Neural cell (in vitro differentiated cells): ENCODE measurements at regions not wholly inside any gene's neighbourhood (a gene's known extent, or its start where the extent isn't known, plus 50 kb on each side); places are given as distances from the start of the nearest gene placed in this dataset.

Experiments
- H2AFZ ChIP-seq: fragments of 200-600, 300-800 bp; sonication (generic), shearing (Covaris generic); 2 replicates; pipeline ENCODE4 v1.6.0; 2014; ENCODE audit warnings: low read depth, mild to moderate bottlenecking, antibody characterized with exemption, low read length, moderate library complexity
- H3F3A ChIP-seq: fragments of 200-600 bp; shearing (Covaris generic); 2 replicates; pipeline ENCODE4 v1.6.1; 2016; ENCODE audit warnings: mild to moderate bottlenecking, moderate library complexity, mixed read lengths, antibody characterized with exemption, low read length; ENCODE audit not compliant: insufficient read depth, poor library complexity, severe bottlenecking
- H3K27ac ChIP-seq: fragments of 200-600, 300-800 bp; sonication (generic), shearing (Covaris generic); 2 replicates; pipeline ENCODE4 v1.5.1; 2014; ENCODE audit warnings: mild to moderate bottlenecking, low read length, moderate library complexity
- H3K27me3 ChIP-seq: fragments of 300-800, 200-600 bp; sonication (generic), shearing (Covaris generic); 2 replicates; pipeline ENCODE4 v1.6.0; 2014; ENCODE audit warnings: mild to moderate bottlenecking, low read depth, low read length, moderate library complexity; ENCODE audit not compliant: insufficient read depth
- H3K36me3 ChIP-seq: fragments of 300-800, 200-600 bp; sonication (generic), shearing (Covaris generic); 2 replicates; pipeline ENCODE4 v1.5.1; 2014; ENCODE audit warnings: mild to moderate bottlenecking, antibody characterized with exemption, low read length, moderate library complexity; ENCODE audit not compliant: insufficient read depth
- H3K4me2 ChIP-seq: fragments of 300-800, 200-600 bp; sonication (generic), shearing (Covaris generic); 2 replicates; pipeline ENCODE4 v1.6.0; 2014; ENCODE audit warnings: mild to moderate bottlenecking, low read length
- H3K4me3 ChIP-seq: fragments of 300-800, 200-600 bp; sonication (generic), shearing (Covaris generic); 2 replicates; pipeline ENCODE4 v1.5.1; 2014; ENCODE audit warnings: mild to moderate bottlenecking, low read length, moderate library complexity
- H3K79me2 ChIP-seq: fragments of 200-600 bp; shearing (Covaris generic); replicated peaks from 2 replicates; pipeline ENCODE4 v1.6.0; 2014; ENCODE audit warnings: mild to moderate bottlenecking, low read length, moderate library complexity; ENCODE audit not compliant: insufficient read depth
- H3K9ac ChIP-seq: fragments of 300-800, 200-600 bp; sonication (generic), shearing (Covaris generic); 2 replicates; pipeline ENCODE4 v1.6.1; 2016; ENCODE audit warnings: mild to moderate bottlenecking, low read length, mixed read lengths
- H3K9me2 ChIP-seq: fragments of 200-600 bp; shearing (Covaris generic); 2 replicates; pipeline ENCODE4 v1.6.1; 2016; ENCODE audit warnings: mild to moderate bottlenecking, low read length, mixed read lengths; ENCODE audit not compliant: insufficient read depth
- H3K9me3 ChIP-seq: fragments of 200-600, 300-800 bp; sonication (generic), shearing (Covaris generic); 2 replicates; pipeline ENCODE4 v1.6.1; 2016; ENCODE audit warnings: mild to moderate bottlenecking, mixed run types, low read length, moderate library complexity, mixed read lengths
- H4K20me1 ChIP-seq: fragments of 200-600 bp; shearing (Covaris generic); 2 replicates; pipeline ENCODE4 v1.6.1; 2016; ENCODE audit warnings: mild to moderate bottlenecking, mixed run types; ENCODE audit not compliant: insufficient read depth
- EP300 ChIP-seq: fragments of 450-650 bp; conservative IDR thresholded peaks from 2 replicates; pipeline ENCODE4 v1.6.1; 2014; ENCODE audit warnings: antibody characterized with exemption, mild to moderate bottlenecking, moderate library complexity; ENCODE audit not compliant: poor library complexity, severe bottlenecking
- EZH2 ChIP-seq: fragments of 200-600, 300-800 bp; shearing (Covaris generic), sonication (generic); IDR thresholded peaks from 2 replicates; pipeline ENCODE4 v1.6.1; 2014; ENCODE audit warnings: antibody characterized with exemption, low read length, borderline replicate concordance, mild to moderate bottlenecking; ENCODE audit not compliant: insufficient read depth, poor library complexity, severe bottlenecking
- MXI1 ChIP-seq: fragments of 450-650 bp; conservative IDR thresholded peaks from 2 replicates; pipeline ENCODE4 v1.6.1; 2014; ENCODE audit warnings: antibody characterized with exemption, mild to moderate bottlenecking; ENCODE audit not compliant: poor library complexity, severe bottlenecking
- POLR2AphosphoS5 ChIP-seq: IDR thresholded peaks from 2 replicates; pipeline ENCODE4 v1.6.1; 2012
- RAD21 ChIP-seq: fragments of 450-650 bp; conservative IDR thresholded peaks from 2 replicates; pipeline ENCODE4 v1.6.1; 2014; ENCODE audit warnings: antibody characterized with exemption, mild to moderate bottlenecking, moderate library complexity
- SMC3 ChIP-seq: fragments of 450-650 bp; conservative IDR thresholded peaks from 2 replicates; pipeline ENCODE4 v1.6.1; 2014; ENCODE audit warnings: antibody characterized with exemption, mild to moderate bottlenecking, moderate library complexity; ENCODE audit not compliant: poor library complexity
- TAF1 ChIP-seq: IDR thresholded peaks from 2 replicates; pipeline ENCODE4 v1.6.1; 2012; ENCODE audit warnings: low read depth
- TF ChIP-seq, protein P1 (sequence below): IDR thresholded peaks from 2 replicates; pipeline ENCODE4 v1.6.1; 2012; ENCODE audit warnings: borderline replicate concordance
- TF ChIP-seq, protein P2 (sequence below): fragments of 450-650 bp; IDR thresholded peaks from 2 replicates; pipeline ENCODE4 v1.5.1; 2014; ENCODE audit warnings: antibody characterized with exemption, mild to moderate bottlenecking, moderate library complexity; ENCODE audit not compliant: poor library complexity, severe bottlenecking

GRCh38 chr6:113143206-113143605 is 713.9 kb upstream of the MARCKS start:
- TF ChIP-seq, protein P1, sequence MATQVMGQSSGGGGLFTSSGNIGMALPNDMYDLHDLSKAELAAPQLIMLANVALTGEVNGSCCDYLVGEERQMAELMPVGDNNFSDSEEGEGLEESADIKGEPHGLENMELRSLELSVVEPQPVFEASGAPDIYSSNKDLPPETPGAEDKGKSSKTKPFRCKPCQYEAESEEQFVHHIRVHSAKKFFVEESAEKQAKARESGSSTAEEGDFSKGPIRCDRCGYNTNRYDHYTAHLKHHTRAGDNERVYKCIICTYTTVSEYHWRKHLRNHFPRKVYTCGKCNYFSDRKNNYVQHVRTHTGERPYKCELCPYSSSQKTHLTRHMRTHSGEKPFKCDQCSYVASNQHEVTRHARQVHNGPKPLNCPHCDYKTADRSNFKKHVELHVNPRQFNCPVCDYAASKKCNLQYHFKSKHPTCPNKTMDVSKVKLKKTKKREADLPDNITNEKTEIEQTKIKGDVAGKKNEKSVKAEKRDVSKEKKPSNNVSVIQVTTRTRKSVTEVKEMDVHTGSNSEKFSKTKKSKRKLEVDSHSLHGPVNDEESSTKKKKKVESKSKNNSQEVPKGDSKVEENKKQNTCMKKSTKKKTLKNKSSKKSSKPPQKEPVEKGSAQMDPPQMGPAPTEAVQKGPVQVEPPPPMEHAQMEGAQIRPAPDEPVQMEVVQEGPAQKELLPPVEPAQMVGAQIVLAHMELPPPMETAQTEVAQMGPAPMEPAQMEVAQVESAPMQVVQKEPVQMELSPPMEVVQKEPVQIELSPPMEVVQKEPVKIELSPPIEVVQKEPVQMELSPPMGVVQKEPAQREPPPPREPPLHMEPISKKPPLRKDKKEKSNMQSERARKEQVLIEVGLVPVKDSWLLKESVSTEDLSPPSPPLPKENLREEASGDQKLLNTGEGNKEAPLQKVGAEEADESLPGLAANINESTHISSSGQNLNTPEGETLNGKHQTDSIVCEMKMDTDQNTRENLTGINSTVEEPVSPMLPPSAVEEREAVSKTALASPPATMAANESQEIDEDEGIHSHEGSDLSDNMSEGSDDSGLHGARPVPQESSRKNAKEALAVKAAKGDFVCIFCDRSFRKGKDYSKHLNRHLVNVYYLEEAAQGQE = no peak
- TF ChIP-seq POLR2AphosphoS5 = no peak
- TF ChIP-seq SMC3 = no peak
- TF ChIP-seq EP300 = no peak
- TF ChIP-seq MXI1 = no peak
- TF ChIP-seq RAD21 = no peak
- TF ChIP-seq EZH2 = no peak
- TF ChIP-seq, protein P2, sequence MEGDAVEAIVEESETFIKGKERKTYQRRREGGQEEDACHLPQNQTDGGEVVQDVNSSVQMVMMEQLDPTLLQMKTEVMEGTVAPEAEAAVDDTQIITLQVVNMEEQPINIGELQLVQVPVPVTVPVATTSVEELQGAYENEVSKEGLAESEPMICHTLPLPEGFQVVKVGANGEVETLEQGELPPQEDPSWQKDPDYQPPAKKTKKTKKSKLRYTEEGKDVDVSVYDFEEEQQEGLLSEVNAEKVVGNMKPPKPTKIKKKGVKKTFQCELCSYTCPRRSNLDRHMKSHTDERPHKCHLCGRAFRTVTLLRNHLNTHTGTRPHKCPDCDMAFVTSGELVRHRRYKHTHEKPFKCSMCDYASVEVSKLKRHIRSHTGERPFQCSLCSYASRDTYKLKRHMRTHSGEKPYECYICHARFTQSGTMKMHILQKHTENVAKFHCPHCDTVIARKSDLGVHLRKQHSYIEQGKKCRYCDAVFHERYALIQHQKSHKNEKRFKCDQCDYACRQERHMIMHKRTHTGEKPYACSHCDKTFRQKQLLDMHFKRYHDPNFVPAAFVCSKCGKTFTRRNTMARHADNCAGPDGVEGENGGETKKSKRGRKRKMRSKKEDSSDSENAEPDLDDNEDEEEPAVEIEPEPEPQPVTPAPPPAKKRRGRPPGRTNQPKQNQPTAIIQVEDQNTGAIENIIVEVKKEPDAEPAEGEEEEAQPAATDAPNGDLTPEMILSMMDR = no peak
- TF ChIP-seq TAF1 = no peak
- Histone ChIP-seq H3F3A (no peaks in the 10 kb centered on the region), H3K9ac (no peak overlapping the region), H3K4me3 (no peak overlapping the region), H3K36me3 (no peaks in the 10 kb centered on the region), H2AFZ (no peak overlapping the region), H3K27ac (no peak overlapping the region), H4K20me1 (no peaks in the 10 kb centered on the region), H3K79me2 (no peaks in the 10 kb centered on the region), H3K4me2 (no peak overlapping the region), H3K9me2 (no peaks in the 10 kb centered on the region), H3K27me3 (no peaks in the 10 kb centered on the region), H3K9me3 (no peaks in the 10 kb centered on the region)

- no peaks in the 10 kb centered on the region for H3K79me2 ChIP-seq
- H3K4me2 ChIP-seq = no peak overlapping the region
- no peaks in the 10 kb centered on the region for H3K36me3 ChIP-seq
- no peak overlapping the region for H2AFZ ChIP-seq
- H3K4me3 ChIP-seq = no peak overlapping the region
- H3K9me2 ChIP-seq = no peaks in the 10 kb centered on the region
- no peaks in the 10 kb centered on the region for H4K20me1 ChIP-seq
- no peaks in the 10 kb centered on the region for H3K9me3 ChIP-seq
- TF ChIP-seq TAF1 = no peak
- TF ChIP-seq RAD21 = no peak
- no peak for TF ChIP-seq POLR2AphosphoS5
- TF ChIP-seq, protein P1 = no peak
- TF ChIP-seq EP300 = no peak
- no peak for TF ChIP-seq MXI1
- no peak for TF ChIP-seq SMC3
- TF ChIP-seq, protein P2 = no peak
- TF ChIP-seq EZH2 = no peak
- H3K27ac ChIP-seq = no peak overlapping the region
- H3K27me3 ChIP-seq = no peaks in the 10 kb centered on the region
- no peaks in the 10 kb centered on the region for H3F3A ChIP-seq
- no peak overlapping the region for H3K9ac ChIP-seq
Observed at GRCh38 chr6:113144117-113144516, 713.0 kb upstream of the MARCKS start.
